Activated naive CD4-positive, alpha-beta T cell treated with anti-CD3 and anti-CD28 coated beads, Interleukin-2, amount 50 U/mL, for 24 hours (primary cell): ENCODE measurements at regions not wholly inside any gene's neighbourhood (a gene's known extent, or its start where the extent isn't known, plus 50 kb on each side); places are given as distances from the start of the nearest gene placed in this dataset.

Experiments used
- H3K27ac Mint-ChIP-seq: one replicate; pipeline ENCODE4 v1.8.0; 2021; ENCODE audit warnings: mild to moderate bottlenecking, mixed read lengths
- H3K27me3 Mint-ChIP-seq: one replicate; pipeline ENCODE4 v1.8.0; 2021; ENCODE audit warnings: mixed read lengths
- H3K36me3 Mint-ChIP-seq: one replicate; pipeline ENCODE4 v1.8.0; 2021; ENCODE audit warnings: mixed read lengths
- H3K4me1 Mint-ChIP-seq: one replicate; pipeline ENCODE4 v1.8.0; 2021; ENCODE audit warnings: mixed read lengths
- H3K4me3 Mint-ChIP-seq: one replicate; pipeline ENCODE4 v1.8.0; 2021; ENCODE audit warnings: mild to moderate bottlenecking, mixed read lengths
- H3K9me3 Mint-ChIP-seq: one replicate; pipeline ENCODE4 v1.8.0; 2021; ENCODE audit warnings: mixed read lengths

GRCh38 chr2:7835693-7836680 lies 845.9 kb upstream of the ID2 start:
- H3K27me3 Mint-ChIP-seq, result no peaks in the 10 kb centered on the region
- no peak overlapping the region for H3K4me3 Mint-ChIP-seq
- peaks cover 12% of the 10 kb centered on the region for H3K4me1 Mint-ChIP-seq
- no peaks in the 10 kb centered on the region for H3K9me3 Mint-ChIP-seq
- peak overlapping the region; percentile 26 for H3K27ac Mint-ChIP-seq
- H3K36me3 Mint-ChIP-seq, result no peaks in the 10 kb centered on the region

- H3K4me1 Mint-ChIP-seq, result peaks cover 12% of the 10 kb centered on the region
- no peak overlapping the region for H3K27ac Mint-ChIP-seq
- no peaks in the 10 kb centered on the region for H3K36me3 Mint-ChIP-seq
- no peaks in the 10 kb centered on the region for H3K27me3 Mint-ChIP-seq
- H3K9me3 Mint-ChIP-seq, result no peaks in the 10 kb centered on the region
- H3K4me3 Mint-ChIP-seq, result no peak overlapping the region
Observed at GRCh38 chr2:7837237-7837760, 844.6 kb upstream of the ID2 start.

GRCh38 chr2:7838669-7839068 lies 843.2 kb upstream of the ID2 start:
- no peaks in the 10 kb centered on the region for H3K9me3 Mint-ChIP-seq
- no peaks in the 10 kb centered on the region for H3K27me3 Mint-ChIP-seq
- H3K36me3 Mint-ChIP-seq, result no peaks in the 10 kb centered on the region
- peaks cover 12% of the 10 kb centered on the region for H3K4me1 Mint-ChIP-seq
- no peak overlapping the region for H3K27ac Mint-ChIP-seq
- H3K4me3 Mint-ChIP-seq, result no peak overlapping the region

- no peaks in the 10 kb centered on the region for H3K27me3 Mint-ChIP-seq
- H3K9me3 Mint-ChIP-seq, result no peaks in the 10 kb centered on the region
- H3K4me3 Mint-ChIP-seq, result no peak overlapping the region
- peaks cover 3% of the 10 kb centered on the region for H3K4me1 Mint-ChIP-seq
- no peaks in the 10 kb centered on the region for H3K36me3 Mint-ChIP-seq
- no peak overlapping the region for H3K27ac Mint-ChIP-seq
Observed at GRCh38 chr2:7840651-7841380, 841.0 kb upstream of the ID2 start.

GRCh38 chr2:7841751-7842150 lies 840.1 kb upstream of the ID2 start:
- H3K36me3 Mint-ChIP-seq, result no peaks in the 10 kb centered on the region
- no peaks in the 10 kb centered on the region for H3K4me1 Mint-ChIP-seq

GRCh38 chr2:7844414-7844965 lies 837.4 kb upstream of the ID2 start:
- no peaks in the 10 kb centered on the region for H3K9me3 Mint-ChIP-seq
- no peak overlapping the region for H3K4me3 Mint-ChIP-seq
- no peak overlapping the region for H3K27ac Mint-ChIP-seq
- H3K4me1 Mint-ChIP-seq, result peaks cover 10% of the 10 kb centered on the region
- no peaks in the 10 kb centered on the region for H3K27me3 Mint-ChIP-seq
- H3K36me3 Mint-ChIP-seq, result no peaks in the 10 kb centered on the region

More at GRCh38 chr2:7841751-7842150, 840.1 kb upstream of the ID2 start:
- Mint-ChIP-seq H3K4me3 (no peak overlapping the region), H3K27me3 (no peaks in the 10 kb centered on the region), H3K9me3 (no peaks in the 10 kb centered on the region), H3K27ac (no peak overlapping the region)

GRCh38 chr2:7845332-7845731 lies 836.5 kb upstream of the ID2 start:
- no peaks in the 10 kb centered on the region for H3K27me3 Mint-ChIP-seq

GRCh38 chr2:7846607-7847006 lies 835.2 kb upstream of the ID2 start:
- H3K36me3 Mint-ChIP-seq, result no peaks in the 10 kb centered on the region
- H3K9me3 Mint-ChIP-seq, result no peaks in the 10 kb centered on the region
- no peak overlapping the region for H3K27ac Mint-ChIP-seq
- H3K27me3 Mint-ChIP-seq, result no peaks in the 10 kb centered on the region
- H3K4me1 Mint-ChIP-seq, result peaks cover 10% of the 10 kb centered on the region
- H3K4me3 Mint-ChIP-seq, result no peak overlapping the region

More at GRCh38 chr2:7845332-7845731, 836.5 kb upstream of the ID2 start:
- H3K27ac Mint-ChIP-seq, result no peak overlapping the region
- H3K9me3 Mint-ChIP-seq, result no peaks in the 10 kb centered on the region
- peaks cover 10% of the 10 kb centered on the region for H3K4me1 Mint-ChIP-seq
- H3K4me3 Mint-ChIP-seq, result no peak overlapping the region
- H3K36me3 Mint-ChIP-seq, result no peaks in the 10 kb centered on the region

- Mint-ChIP-seq H3K4me1 (peaks cover 10% of the 10 kb centered on the region), H3K4me3 (no peak overlapping the region), H3K9me3 (no peaks in the 10 kb centered on the region), H3K36me3 (no peaks in the 10 kb centered on the region), H3K27me3 (no peaks in the 10 kb centered on the region), H3K27ac (no peak overlapping the region)
Observed at GRCh38 chr2:7847321-7847720, 834.5 kb upstream of the ID2 start.

GRCh38 chr2:7849027-7849426 lies 832.8 kb upstream of the ID2 start:
- Mint-ChIP-seq H3K4me1 (peaks cover 10% of the 10 kb centered on the region), H3K36me3 (no peaks in the 10 kb centered on the region), H3K9me3 (no peaks in the 10 kb centered on the region), H3K27ac (no peak overlapping the region), H3K27me3 (no peaks in the 10 kb centered on the region), H3K4me3 (no peak overlapping the region)

- Mint-ChIP-seq H3K4me3 (no peak overlapping the region), H3K27ac (no peak overlapping the region), H3K4me1 (peaks cover 10% of the 10 kb centered on the region), H3K27me3 (no peaks in the 10 kb centered on the region), H3K9me3 (no peaks in the 10 kb centered on the region), H3K36me3 (no peaks in the 10 kb centered on the region)
Observed at GRCh38 chr2:7849531-7849930, 832.3 kb upstream of the ID2 start.

- H3K27me3 Mint-ChIP-seq, result no peaks in the 10 kb centered on the region
- no peaks in the 10 kb centered on the region for H3K36me3 Mint-ChIP-seq
- H3K9me3 Mint-ChIP-seq, result no peaks in the 10 kb centered on the region
- peaks cover 8% of the 10 kb centered on the region for H3K4me1 Mint-ChIP-seq
- H3K4me3 Mint-ChIP-seq, result no peak overlapping the region
- no peak overlapping the region for H3K27ac Mint-ChIP-seq
Observed at GRCh38 chr2:7852546-7852945, 829.3 kb upstream of the ID2 start.

GRCh38 chr2:7857904-7858303 lies 824.0 kb upstream of the ID2 start:
- no peaks in the 10 kb centered on the region for H3K9me3 Mint-ChIP-seq
- no peak overlapping the region for H3K27ac Mint-ChIP-seq
- H3K4me1 Mint-ChIP-seq, result no peaks in the 10 kb centered on the region
- H3K4me3 Mint-ChIP-seq, result no peak overlapping the region
- no peaks in the 10 kb centered on the region for H3K36me3 Mint-ChIP-seq
- H3K27me3 Mint-ChIP-seq, result no peaks in the 10 kb centered on the region

GRCh38 chr2:7858624-7859023 lies 823.2 kb upstream of the ID2 start:
- H3K4me1 Mint-ChIP-seq, result no peaks in the 10 kb centered on the region
- H3K36me3 Mint-ChIP-seq, result no peaks in the 10 kb centered on the region
- no peaks in the 10 kb centered on the region for H3K9me3 Mint-ChIP-seq
- H3K27ac Mint-ChIP-seq, result no peak overlapping the region
- no peak overlapping the region for H3K4me3 Mint-ChIP-seq
- no peaks in the 10 kb centered on the region for H3K27me3 Mint-ChIP-seq

- H3K27me3 Mint-ChIP-seq, result no peaks in the 10 kb centered on the region
- H3K9me3 Mint-ChIP-seq, result no peaks in the 10 kb centered on the region
- H3K4me3 Mint-ChIP-seq, result no peak overlapping the region
- no peaks in the 10 kb centered on the region for H3K36me3 Mint-ChIP-seq
- no peaks in the 10 kb centered on the region for H3K4me1 Mint-ChIP-seq
- H3K27ac Mint-ChIP-seq, result no peak overlapping the region
Observed at GRCh38 chr2:7860693-7861092, 821.2 kb upstream of the ID2 start.
